UCSD-AML1 (cell line): ENCODE measurements at regions not wholly inside any gene's neighbourhood (a gene's known extent, or its start where the extent isn't known, plus 50 kb on each side); places are given as distances from the start of the nearest gene placed in this dataset.

ENCODE experiments used
- DNase-seq: peaks from one replicate; lab custom pipeline; 2025; ENCODE audit not compliant: unreplicated experiment; lab: John Stamatoyannopoulos, UW

- no peak for DNase-seq
Observed at GRCh38 chr7:131161103-131161502, 166.6 kb upstream of the MKLN1 start.

GRCh38 chr7:131164025-131164925, 163.4 kb upstream of the MKLN1 start:
- no peak for DNase-seq

GRCh38 chr7:131166066-131166465, 161.6 kb upstream of the MKLN1 start:
- DNase-seq, result no peak

GRCh38 chr7:131170440-131171271, 157.0 kb upstream of the MKLN1 start:
- DNase-seq, result no peak

GRCh38 chr7:131173145-131173890, 154.4 kb upstream of the MKLN1 start:
- DNase-seq, result no peak

- DNase-seq, result no peak
Observed at GRCh38 chr7:131174391-131174790, 153.3 kb upstream of the MKLN1 start.

- no peak for DNase-seq
Observed at GRCh38 chr7:131174855-131175254, 152.8 kb upstream of the MKLN1 start.

GRCh38 chr7:131182446-131183058, 145.1 kb upstream of the MKLN1 start:
- no peak for DNase-seq

GRCh38 chr7:131183072-131183471, 144.6 kb upstream of the MKLN1 start:
- no peak for DNase-seq

- no peak for DNase-seq
Observed at GRCh38 chr7:131183611-131184119, 144.0 kb upstream of the MKLN1 start.

GRCh38 chr7:131186816-131187215, 140.9 kb upstream of the MKLN1 start:
- DNase-seq, result no peak

GRCh38 chr7:131188367-131189339, 139.0 kb upstream of the MKLN1 start:
- no peak for DNase-seq

GRCh38 chr7:131189488-131189887, 138.2 kb upstream of the MKLN1 start:
- no peak for DNase-seq

GRCh38 chr7:131190146-131190545, 137.5 kb upstream of the MKLN1 start:
- DNase-seq, result no peak

- DNase-seq, result no peak
Observed at GRCh38 chr7:131190581-131190980, 137.1 kb upstream of the MKLN1 start.

- DNase-seq, result no peak
Observed at GRCh38 chr7:131194070-131194865, 133.4 kb upstream of the MKLN1 start.

GRCh38 chr7:131196803-131197202, 130.9 kb upstream of the MKLN1 start:
- no peak for DNase-seq

- DNase-seq, result no peak
Observed at GRCh38 chr7:131197920-131198615, 129.6 kb upstream of the MKLN1 start.
